Esophagus muscularis mucosa (tissue), 4 donors: ENCODE measurements at regions not wholly inside any gene's neighbourhood (a gene's known extent, or its start where the extent isn't known, plus 50 kb on each side); places are given as distances from the start of the nearest gene placed in this dataset.

Experiments
- CTCF ChIP-seq, 3 experiments: fragments of 200-600 bp in 2 of 3; fragments of 450-650 bp in 1 of 3; sonication (generic) in 2 of 3; IDR thresholded peaks; one replicate each; pipeline ENCODE4 v1.5.1; 2017 to 2019; ENCODE audit warnings: antibody characterized with exemption in 3 of 3, mild to moderate bottlenecking in 2 of 3, moderate library complexity in 1 of 3
- EP300 ChIP-seq: sonication (generic); formaldehyde crosslinking; IDR thresholded peaks from one replicate; pipeline ENCODE4 v1.6.1; 2017; ENCODE audit warnings: antibody characterized with exemption
- POLR2A ChIP-seq: fragments of 450-650 bp; IDR thresholded peaks from one replicate; pipeline ENCODE4 v1.6.1; 2017; ENCODE audit warnings: antibody characterized with exemption, moderate library complexity, mild to moderate bottlenecking, low read depth
- POLR2AphosphoS5 ChIP-seq, 2 donors: sonication (generic); formaldehyde crosslinking; IDR thresholded peaks; one replicate each; pipeline ENCODE4 v1.6.1; 2017; ENCODE audit warnings: antibody characterized with exemption in 2 of 2

GRCh38 chr10:111993872-111994426 lies 189.6 kb downstream of the GPAM start:
- TF ChIP-seq CTCF (IDR thresholded peaks at IDR 0.05) (no peak), POLR2AphosphoS5 (IDR thresholded peaks at IDR 0.05) (no peak), POLR2A (no peak), EP300 (no peak)
